ENCODE measurements at regions not wholly inside any gene's neighbourhood (a gene's known extent, or its start where the extent isn't known, plus 50 kb on each side); places are given as distances from the start of the nearest gene placed in this dataset.

DNA sequence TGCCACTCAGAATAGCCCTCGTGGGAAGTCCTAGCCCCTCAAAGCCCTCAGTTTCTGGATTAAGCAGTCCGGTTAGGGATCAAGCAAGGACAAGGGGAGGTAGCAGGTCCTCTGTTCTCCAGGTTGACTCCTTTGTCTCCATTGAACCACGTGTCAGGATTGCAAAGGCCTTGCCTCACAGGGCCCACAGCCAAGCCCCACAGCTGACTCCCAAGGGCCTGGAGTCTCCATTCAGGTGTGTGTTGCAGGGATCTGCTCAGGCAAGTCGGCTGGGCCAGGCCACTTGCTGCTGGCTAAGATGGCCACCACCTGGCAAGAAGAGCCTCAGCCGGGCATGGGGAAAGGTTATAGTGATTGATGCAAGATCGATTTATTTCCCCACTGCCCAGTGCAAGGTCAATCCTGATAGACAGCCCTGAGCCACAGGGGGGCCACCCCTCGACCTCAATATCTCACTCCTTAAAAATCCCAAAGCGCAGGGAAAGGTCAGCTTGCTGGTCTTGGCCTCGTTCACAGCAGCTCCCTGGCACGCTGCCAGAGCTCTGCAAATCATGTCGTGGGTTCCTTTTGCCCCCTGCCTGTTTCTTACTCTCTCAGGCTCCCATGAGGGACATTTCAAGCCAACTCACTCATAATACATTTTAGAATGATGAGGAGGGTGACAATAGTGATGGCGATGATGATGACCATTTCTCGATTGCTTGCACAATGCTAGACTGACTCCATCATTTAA is 75.9 kb downstream of the EDN3 start:
- no peak for DNase-seq

DNA sequence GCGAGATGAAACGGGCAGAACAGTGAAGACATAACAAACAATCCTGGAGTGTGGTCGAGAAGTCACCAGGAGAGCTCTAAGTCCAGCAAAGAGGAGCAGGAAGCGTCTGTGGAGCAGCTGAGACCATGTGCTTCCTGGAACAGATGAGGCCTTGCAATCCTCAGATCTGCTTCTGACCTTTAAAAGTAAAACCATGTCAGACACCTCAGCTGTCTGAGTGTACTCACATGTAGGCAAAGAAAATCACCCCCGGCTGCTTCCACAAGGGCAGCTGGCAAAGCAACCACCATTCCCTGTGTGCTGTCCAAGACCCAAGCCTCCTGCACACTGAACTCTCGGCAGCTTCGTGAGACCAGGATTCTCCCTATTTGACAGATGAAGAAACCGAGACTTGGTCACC is 76.6 kb downstream of the EDN3 start:
- no peak for DNase-seq

- DNase-seq, result no peak
These were observed 77.4 kb downstream of the EDN3 start for GRCh38 chr20:59377842-59378241.

DNA sequence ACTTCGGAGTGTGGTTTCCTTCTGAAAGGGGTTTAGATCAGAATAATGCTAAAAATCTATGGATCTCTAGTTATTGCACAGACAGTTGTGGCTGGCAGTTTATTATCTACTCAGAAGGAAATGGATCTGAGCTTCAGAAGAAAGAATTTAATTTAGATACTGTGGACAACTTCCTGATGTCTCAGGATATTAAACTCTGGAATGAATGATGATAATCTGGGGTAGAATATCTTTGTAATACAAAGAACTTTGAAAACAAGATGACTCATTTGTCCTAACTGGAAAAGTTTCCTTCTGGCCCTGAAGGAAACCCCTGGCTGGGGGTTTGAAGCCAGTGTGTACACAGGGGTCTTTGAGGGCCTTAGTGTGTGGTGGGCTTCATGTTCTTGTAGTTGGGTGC is 78.0 kb downstream of the EDN3 start:
- DNase-seq, result no peak

DNA sequence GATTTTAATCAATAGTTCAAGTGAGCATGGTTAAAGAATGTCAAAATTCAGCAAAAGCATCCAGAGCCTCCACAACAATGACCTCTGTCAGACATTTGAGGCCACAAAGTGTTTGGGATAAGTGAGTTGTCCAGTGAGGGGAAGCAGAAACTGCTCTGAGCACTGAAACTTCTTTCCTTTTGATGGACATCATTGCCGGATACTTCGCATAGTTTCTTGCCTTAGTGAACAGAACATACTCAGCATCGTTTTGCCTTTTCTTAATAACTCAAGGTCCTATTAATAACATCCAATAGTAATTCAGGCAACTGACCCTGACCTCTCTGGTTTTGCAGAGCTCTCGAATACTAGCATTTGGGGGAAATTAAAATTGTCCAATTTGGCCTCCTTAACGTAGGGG is 78.6 kb downstream of the EDN3 start:
- DNase-seq, result no peak

- no peak for DNase-seq
These were observed 81.3 kb downstream of the EDN3 start for GRCh38 chr20:59381689-59382088.

- no peak for DNase-seq
These were observed 81.8 kb downstream of the EDN3 start for GRCh38 chr20:59382157-59382725.

GRCh38 chr20:59382907-59383306 is 82.5 kb downstream of the EDN3 start:
- DNase-seq, result no peak

- no peak for DNase-seq
These were observed 84.6 kb downstream of the EDN3 start for GRCh38 chr20:59385038-59385437.

GRCh38 chr20:59385480-59385879 is 85.1 kb downstream of the EDN3 start:
- DNase-seq, result no peak

GRCh38 chr20:59386809-59387208 is 86.4 kb downstream of the EDN3 start:
- no peak for DNase-seq

- DNase-seq, result no peak
These were observed 87.5 kb downstream of the EDN3 start for GRCh38 chr20:59387891-59388290.

GRCh38 chr20:59388402-59388801 is 88.0 kb downstream of the EDN3 start:
- DNase-seq, result no peak

- no peak for DNase-seq
These were observed 90.0 kb downstream of the EDN3 start for GRCh38 chr20:59390437-59390836.

GRCh38 chr20:59391975-59392374 is 91.6 kb downstream of the EDN3 start:
- no peak for DNase-seq

DNA sequence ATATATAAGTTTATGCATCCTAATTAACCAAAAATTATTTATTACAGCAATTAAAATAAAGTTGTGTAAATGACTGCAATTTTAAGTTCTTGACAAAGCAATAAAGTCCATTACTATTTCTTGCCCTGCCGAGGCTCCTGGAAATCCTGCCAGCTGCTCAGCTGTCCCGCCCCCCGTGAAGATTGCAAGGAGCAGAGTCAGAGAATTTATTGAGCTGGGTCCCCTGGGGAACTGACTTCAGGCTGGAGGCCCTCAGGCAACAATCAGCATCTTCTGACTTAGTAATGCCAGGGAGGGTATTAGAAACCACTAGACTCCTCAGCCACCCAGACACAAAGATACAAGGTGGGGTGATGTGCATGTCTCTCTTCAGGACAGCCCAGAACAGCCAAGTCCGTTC is 92.3 kb downstream of the EDN3 start:
- DNase-seq, result no peak

DNA sequence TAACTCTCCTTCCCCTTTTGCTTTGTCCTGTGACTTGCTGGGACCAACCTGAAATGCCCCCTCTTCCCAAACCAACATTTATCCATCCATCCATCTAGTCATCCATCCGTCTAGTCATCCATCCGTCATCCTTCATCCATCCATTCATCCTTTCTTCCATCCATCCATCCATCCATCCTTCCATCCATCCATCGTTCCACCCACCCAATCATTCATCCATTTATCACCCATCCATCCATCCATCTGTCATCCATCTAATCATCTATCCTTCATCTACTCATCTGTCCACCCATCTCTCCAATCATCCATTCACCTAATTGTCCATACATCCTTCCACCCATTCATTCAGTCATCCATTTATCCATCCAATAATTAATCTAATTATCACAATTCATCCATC is 92.7 kb downstream of the EDN3 start:
- no peak for DNase-seq

DNA sequence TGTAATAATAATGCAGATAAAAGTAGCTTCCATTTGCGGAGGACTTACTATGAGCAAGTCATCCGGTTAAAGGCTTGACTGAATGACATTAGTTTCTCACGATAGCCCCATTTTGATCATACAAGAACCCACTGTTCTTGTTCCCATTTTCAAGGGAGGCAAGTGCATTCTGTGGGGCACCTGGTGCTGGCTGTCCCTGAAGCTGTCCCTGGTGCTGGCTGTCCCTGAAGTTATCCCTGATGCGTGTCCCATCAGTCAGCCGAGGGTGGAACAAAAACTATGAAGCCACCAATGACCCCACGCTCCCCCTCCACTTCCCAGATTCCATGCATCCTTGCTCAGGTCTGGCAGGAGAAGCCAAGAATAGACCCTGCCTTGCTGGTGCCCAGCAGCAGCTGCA is 95.3 kb downstream of the EDN3 start:
- DNase-seq, result no peak

- no peak for DNase-seq
These were observed 98.3 kb downstream of the EDN3 start for GRCh38 chr20:59398537-59399205.

GRCh38 chr20:59399426-59400099 is 99.2 kb downstream of the EDN3 start:
- DNase-seq, result no peak

GRCh38 chr20:59400708-59401107 is 100.3 kb downstream of the EDN3 start:
- DNase-seq, result no peak

GRCh38 chr20:59402681-59403080 is 102.3 kb downstream of the EDN3 start:
- no peak for DNase-seq

- DNase-seq, result peak; percentile 97
These were observed 103.0 kb downstream of the EDN3 start for GRCh38 chr20:59403261-59403961.
